ENCODE measurements at regions not wholly inside any gene's neighbourhood (a gene's known extent, or its start where the extent isn't known, plus 50 kb on each side); places are given as distances from the start of the nearest gene placed in this dataset.

DNA sequence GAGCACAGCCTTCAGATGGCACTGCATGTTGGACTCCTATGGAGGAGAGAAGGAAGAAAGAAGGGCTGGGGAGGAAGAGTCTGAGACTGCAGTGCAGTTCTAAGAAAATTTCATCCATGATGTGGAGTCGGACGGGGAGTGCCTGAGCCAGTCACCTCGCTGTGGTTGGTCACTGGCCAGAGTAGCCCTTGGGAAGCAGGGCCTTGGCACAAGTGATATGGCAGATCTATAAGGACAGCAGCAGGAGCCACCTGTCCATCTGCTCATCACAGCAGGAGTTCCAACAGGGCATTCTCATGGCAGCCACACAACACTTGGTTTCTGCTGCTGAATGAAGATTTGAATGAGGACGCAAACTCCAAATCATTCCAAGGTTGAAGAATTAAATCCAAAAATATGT is 314.8 kb downstream of the CYP26B1 start:
- Histone ChIP-seq H3K36me3 (replicated peaks in 1 of 2; ENCODE audit: control insufficient read depth in 1 of 2, insufficient read depth in 2 of 2, low read length in 2 of 2) (no peaks in the 10 kb centered on the region), H3K9me3 (ENCODE audit: low read length) (no peaks in the 10 kb centered on the region), H2AFZ (ENCODE audit: low read length) (no peak overlapping the region), H3K79me2 (ENCODE audit: insufficient read depth, low read length) (no peaks in the 10 kb centered on the region), H3K4me1 (ENCODE audit: insufficient read depth, low read length) (no peaks in the 10 kb centered on the region), H3K27me3 (ENCODE audit: control insufficient read depth in 1 of 2, insufficient read depth in 2 of 2, low read length in 2 of 2) (peaks cover 3 to 32% of the 10 kb centered on the region in 2 experiments; a peak in 4 of 5 replicates), H3K9ac (ENCODE audit: insufficient read depth, low read depth, low read length) (no peak overlapping the region), H3K4me3 (replicated peaks in 1 of 3; ENCODE audit: insufficient read depth in 1 of 3, low read depth in 2 of 3, low read length in 3 of 3) (no peak overlapping the region), H4K20me1 (ENCODE audit: insufficient read depth, low read length) (no peaks in the 10 kb centered on the region), H3K4me2 (ENCODE audit: low read depth, low read length) (no peak overlapping the region), H3K27ac (ENCODE audit: extremely low read length, insufficient read depth, low read length) (no peak overlapping the region)
- WGBS (ENCODE audit: low lambda C conversion rate): 59% methylated on average over 4 of the region's 4 CpGs
- DNase-seq (ENCODE audit: low spot score) (no peak), FAIRE-seq (no peak), ATAC-seq (no peak)
- intact Hi-C loops (cut with micrococcal nuclease; ENCODE audit: unreplicated experiment): no loop called here
- POLR2A ChIA-PET: no interaction called here
- CTCF ChIA-PET (ENCODE audit: low intra/inter-chr PET ratio, low total read pairs): no interaction called here
- in situ Hi-C loops (cut with HindIII; ENCODE audit: extremely low pct_ligation_motif_present, low pct_unique_long_range_greater_than_20kb): no loop called here
- BruUV-seq (replicated peaks): no TSS peak
- TF ChIP-seq NFATC3 (CRISPR knock-in tag; IDR thresholded peaks at IDR 0.05) (no peak), EHMT2 (IDR thresholded peaks at IDR 0.05; ENCODE audit: borderline replicate concordance, low read depth, low read length) (no peak), ZNF432 (CRISPR knock-in tag; IDR thresholded peaks at IDR 0.05; ENCODE audit: borderline replicate concordance) (no peak), ZNF749 (CRISPR knock-in tag; IDR thresholded peaks at IDR 0.05; ENCODE audit: borderline replicate concordance) (no peak), ISX (CRISPR knock-in tag; conservative IDR thresholded peaks at IDR 0.05) (no peak), ZNF850 (CRISPR knock-in tag; conservative IDR thresholded peaks at IDR 0.05) (no peak)
- TF ChIP-seq, protein P1, sequence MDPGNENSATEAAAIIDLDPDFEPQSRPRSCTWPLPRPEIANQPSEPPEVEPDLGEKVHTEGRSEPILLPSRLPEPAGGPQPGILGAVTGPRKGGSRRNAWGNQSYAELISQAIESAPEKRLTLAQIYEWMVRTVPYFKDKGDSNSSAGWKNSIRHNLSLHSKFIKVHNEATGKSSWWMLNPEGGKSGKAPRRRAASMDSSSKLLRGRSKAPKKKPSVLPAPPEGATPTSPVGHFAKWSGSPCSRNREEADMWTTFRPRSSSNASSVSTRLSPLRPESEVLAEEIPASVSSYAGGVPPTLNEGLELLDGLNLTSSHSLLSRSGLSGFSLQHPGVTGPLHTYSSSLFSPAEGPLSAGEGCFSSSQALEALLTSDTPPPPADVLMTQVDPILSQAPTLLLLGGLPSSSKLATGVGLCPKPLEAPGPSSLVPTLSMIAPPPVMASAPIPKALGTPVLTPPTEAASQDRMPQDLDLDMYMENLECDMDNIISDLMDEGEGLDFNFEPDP (CRISPR knock-in tag; conservative IDR thresholded peaks at IDR 0.05): no peak
- TF ChIP-seq, protein P2, sequence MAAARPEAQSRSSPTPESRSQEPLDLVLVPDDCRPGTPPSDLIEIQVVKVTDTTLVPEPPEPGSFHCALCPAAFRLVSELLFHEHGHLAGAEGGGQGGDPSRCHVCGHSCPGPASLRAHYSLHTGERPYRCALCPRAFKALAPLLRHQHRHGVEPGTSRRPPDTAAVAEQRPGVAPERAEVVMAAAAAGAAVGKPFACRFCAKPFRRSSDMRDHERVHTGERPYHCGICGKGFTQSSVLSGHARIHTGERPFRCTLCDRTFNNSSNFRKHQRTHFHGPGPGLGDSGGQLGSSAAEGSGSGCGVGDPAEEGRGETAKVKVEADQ (CRISPR knock-in tag; IDR thresholded peaks at IDR 0.05; ENCODE audit: borderline replicate concordance): no peak
- TF ChIP-seq, protein P3, sequence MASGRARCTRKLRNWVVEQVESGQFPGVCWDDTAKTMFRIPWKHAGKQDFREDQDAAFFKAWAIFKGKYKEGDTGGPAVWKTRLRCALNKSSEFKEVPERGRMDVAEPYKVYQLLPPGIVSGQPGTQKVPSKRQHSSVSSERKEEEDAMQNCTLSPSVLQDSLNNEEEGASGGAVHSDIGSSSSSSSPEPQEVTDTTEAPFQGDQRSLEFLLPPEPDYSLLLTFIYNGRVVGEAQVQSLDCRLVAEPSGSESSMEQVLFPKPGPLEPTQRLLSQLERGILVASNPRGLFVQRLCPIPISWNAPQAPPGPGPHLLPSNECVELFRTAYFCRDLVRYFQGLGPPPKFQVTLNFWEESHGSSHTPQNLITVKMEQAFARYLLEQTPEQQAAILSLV (CRISPR knock-in tag; IDR thresholded peaks at IDR 0.05; ENCODE audit: borderline replicate concordance): no peak
- TF ChIP-seq, protein P4, sequence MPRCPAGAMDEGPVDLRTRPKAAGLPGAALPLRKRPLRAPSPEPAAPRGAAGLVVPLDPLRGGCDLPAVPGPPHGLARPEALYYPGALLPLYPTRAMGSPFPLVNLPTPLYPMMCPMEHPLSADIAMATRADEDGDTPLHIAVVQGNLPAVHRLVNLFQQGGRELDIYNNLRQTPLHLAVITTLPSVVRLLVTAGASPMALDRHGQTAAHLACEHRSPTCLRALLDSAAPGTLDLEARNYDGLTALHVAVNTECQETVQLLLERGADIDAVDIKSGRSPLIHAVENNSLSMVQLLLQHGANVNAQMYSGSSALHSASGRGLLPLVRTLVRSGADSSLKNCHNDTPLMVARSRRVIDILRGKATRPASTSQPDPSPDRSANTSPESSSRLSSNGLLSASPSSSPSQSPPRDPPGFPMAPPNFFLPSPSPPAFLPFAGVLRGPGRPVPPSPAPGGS (CRISPR knock-in tag; IDR thresholded peaks at IDR 0.05): no peak
- TF ChIP-seq, protein P5, sequence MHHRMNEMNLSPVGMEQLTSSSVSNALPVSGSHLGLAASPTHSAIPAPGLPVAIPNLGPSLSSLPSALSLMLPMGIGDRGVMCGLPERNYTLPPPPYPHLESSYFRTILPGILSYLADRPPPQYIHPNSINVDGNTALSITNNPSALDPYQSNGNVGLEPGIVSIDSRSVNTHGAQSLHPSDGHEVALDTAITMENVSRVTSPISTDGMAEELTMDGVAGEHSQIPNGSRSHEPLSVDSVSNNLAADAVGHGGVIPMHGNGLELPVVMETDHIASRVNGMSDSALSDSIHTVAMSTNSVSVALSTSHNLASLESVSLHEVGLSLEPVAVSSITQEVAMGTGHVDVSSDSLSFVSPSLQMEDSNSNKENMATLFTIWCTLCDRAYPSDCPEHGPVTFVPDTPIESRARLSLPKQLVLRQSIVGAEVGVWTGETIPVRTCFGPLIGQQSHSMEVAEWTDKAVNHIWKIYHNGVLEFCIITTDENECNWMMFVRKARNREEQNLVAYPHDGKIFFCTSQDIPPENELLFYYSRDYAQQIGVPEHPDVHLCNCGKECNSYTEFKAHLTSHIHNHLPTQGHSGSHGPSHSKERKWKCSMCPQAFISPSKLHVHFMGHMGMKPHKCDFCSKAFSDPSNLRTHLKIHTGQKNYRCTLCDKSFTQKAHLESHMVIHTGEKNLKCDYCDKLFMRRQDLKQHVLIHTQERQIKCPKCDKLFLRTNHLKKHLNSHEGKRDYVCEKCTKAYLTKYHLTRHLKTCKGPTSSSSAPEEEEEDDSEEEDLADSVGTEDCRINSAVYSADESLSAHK (CRISPR knock-in tag; IDR thresholded peaks at IDR 0.05; ENCODE audit: borderline replicate concordance): no peak
- TF ChIP-seq, protein P6, sequence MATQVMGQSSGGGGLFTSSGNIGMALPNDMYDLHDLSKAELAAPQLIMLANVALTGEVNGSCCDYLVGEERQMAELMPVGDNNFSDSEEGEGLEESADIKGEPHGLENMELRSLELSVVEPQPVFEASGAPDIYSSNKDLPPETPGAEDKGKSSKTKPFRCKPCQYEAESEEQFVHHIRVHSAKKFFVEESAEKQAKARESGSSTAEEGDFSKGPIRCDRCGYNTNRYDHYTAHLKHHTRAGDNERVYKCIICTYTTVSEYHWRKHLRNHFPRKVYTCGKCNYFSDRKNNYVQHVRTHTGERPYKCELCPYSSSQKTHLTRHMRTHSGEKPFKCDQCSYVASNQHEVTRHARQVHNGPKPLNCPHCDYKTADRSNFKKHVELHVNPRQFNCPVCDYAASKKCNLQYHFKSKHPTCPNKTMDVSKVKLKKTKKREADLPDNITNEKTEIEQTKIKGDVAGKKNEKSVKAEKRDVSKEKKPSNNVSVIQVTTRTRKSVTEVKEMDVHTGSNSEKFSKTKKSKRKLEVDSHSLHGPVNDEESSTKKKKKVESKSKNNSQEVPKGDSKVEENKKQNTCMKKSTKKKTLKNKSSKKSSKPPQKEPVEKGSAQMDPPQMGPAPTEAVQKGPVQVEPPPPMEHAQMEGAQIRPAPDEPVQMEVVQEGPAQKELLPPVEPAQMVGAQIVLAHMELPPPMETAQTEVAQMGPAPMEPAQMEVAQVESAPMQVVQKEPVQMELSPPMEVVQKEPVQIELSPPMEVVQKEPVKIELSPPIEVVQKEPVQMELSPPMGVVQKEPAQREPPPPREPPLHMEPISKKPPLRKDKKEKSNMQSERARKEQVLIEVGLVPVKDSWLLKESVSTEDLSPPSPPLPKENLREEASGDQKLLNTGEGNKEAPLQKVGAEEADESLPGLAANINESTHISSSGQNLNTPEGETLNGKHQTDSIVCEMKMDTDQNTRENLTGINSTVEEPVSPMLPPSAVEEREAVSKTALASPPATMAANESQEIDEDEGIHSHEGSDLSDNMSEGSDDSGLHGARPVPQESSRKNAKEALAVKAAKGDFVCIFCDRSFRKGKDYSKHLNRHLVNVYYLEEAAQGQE (IDR thresholded peaks at IDR 0.05; ENCODE audit: borderline replicate concordance in 1 of 2, low read depth in 1 of 2, low read length in 2 of 2): no peak

All from HepG2 (cell line).